Suppressor macrophage treated with lipopolysaccharide for 4 hours (primary cell): ENCODE measurements at regions not wholly inside any gene's neighbourhood (a gene's known extent, or its start where the extent isn't known, plus 50 kb on each side); places are given as distances from the start of the nearest gene placed in this dataset.
"Not testable (repeated sequence)": the region's sequence is repeated elsewhere in the genome, so short reads cannot be mapped to it uniquely, and the experiment has no call there.

Source experiments
- DNase-seq: peaks from one replicate; pipeline ENCODE4 v3.0.0-alpha.2; 2020

DNA sequence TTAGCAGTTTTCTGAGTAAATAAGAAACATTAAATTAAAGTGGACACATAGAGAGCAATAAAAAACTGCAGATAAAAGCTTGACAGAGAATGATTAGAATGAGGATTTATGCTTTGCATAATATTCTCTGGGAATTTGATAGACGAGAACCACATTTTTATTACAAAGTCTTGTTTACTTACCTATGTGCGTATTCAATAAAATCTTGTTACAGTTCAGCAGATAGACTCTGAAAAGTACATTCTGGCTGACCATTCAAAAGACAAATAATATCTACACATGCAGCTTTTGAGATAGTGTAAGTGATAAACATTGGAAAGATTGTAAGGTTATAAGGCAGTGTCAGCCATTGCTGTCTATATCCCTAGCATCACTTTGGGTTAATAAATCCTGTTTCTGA lies 381.6 kb downstream of the NYAP2 start:
- DNase-seq: no peak

DNA sequence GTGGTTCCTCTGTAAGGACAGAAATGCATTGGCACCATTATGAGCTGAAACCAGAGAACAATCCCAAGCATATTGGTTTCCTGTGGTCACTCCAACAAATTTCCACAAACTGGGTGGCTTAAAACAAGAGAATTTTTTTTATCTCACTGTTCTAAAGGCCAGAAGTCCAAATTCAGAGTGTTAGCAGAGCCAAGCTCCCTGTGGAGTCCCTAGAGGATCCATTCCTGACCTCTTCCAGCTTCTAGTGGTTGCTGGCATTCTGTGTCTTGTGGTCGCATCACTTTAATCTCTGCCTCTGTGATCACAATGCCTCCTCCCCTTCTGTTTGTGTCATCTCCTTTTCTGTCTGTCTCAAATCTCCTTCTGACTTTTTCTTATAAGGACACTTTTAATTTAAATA lies 380.3 kb downstream of the NYAP2 start:
- DNase-seq: no peak

DNA sequence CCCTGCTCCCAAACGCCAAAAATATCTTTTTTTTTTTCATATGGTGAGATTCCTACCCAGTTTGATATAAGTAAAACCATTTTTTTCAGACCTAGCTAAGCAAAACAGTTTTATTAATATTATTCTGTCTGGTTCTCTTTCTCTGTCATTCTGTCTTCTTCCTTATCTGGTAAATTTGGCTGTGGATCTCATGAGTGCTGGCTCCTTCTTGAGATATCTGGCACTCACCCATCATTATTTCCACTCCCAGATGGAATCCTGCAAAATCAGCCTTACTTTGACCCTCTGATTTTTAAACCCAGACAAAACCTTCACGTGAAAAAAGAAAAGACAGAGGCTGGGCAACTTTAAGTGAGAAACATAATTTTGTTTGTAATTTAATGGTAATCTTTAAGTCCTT lies 373.6 kb downstream of the NYAP2 start:
- no peak for DNase-seq

- DNase-seq: peak; percentile 3
These were observed 372.2 kb downstream of the NYAP2 start for GRCh38 chr2:225771701-225772100.

GRCh38 chr2:225768741-225769140 lies 369.2 kb downstream of the NYAP2 start:
- DNase-seq: no peak

DNA sequence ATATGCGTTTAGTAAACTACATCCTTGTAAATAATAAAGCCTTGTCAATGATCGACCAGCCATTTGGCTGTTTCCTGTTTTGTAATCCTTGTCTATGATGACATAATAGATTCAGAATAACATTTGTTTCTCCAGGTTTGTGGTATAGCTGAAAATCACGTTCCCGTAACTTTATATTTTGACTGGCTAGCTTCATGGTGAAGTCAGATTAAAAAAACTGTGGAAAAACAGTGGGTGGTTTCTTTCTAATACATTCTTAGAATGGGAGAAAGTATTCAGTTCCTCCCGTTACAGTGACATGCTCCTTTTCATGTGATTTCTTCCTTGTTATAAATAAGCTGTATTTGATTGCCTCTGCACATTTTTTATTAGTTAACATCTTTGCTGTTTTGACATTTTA lies 366.9 kb downstream of the NYAP2 start:
- DNase-seq: no peak

- DNase-seq: no peak
These were observed 366.3 kb downstream of the NYAP2 start for GRCh38 chr2:225765820-225766219.

GRCh38 chr2:225764346-225764745 lies 364.8 kb downstream of the NYAP2 start:
- DNase-seq: no peak

- DNase-seq: no peak
These were observed 364.2 kb downstream of the NYAP2 start for GRCh38 chr2:225763711-225764110.

DNA sequence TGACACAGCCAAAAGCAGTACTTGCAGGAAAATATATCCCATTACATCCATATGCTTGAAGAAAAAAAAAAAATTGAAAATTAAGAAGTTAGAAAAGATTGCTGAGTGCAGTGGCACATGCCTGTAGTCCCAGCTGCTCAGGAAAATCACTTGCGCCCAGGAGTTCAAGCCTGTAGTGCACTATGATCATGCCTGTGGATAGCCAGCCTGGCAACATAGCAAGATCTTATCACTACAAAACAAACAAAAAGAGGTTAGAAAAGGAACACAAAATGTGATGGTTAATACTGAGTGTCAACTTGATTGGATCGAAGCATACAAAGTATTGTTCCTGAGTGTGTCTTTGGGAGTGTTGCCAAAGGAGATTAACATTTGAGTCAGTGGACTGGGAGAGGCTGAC lies 361.9 kb downstream of the NYAP2 start:
- DNase-seq: no peak

DNA sequence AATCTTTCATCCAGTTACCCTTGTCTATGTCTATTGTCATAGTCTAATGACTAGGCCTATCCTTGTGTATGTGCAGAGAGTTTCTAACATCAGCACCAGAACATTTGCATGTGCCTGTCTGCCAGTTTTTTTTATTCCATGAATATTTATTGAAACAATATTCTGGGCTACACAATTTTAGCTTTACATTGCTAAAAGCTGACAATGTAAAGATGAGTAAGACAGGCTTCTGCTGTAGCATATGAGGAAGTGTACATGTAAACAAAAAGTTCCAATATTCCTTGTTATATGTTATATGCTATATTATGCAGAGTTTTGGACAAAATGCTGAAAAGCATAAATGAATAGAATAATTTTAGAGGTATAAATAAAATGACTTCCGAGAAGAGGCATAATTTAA lies 357.7 kb downstream of the NYAP2 start:
- DNase-seq: no peak

DNA sequence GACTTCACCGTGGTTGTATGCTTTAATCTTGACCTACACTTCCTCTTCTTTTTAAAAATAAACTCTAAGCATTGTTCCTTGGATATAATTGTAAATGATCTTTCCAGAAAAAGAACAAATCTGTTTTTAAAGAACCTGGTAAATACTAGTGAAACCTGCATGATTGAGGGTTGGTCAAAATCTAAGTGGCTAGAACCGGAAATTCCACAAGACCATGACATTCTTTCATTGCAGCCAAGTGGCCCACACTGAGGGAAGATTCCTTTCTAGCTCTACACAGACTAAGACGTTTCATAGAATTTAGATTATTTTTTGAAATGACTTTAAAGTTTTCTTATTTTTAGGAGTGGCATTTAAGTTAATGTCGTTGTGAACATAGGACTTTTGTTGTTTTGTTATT lies 356.7 kb downstream of the NYAP2 start:
- DNase-seq: no peak

- DNase-seq: no peak
These were observed 349.1 kb downstream of the NYAP2 start for GRCh38 chr2:225748609-225749008.

DNA sequence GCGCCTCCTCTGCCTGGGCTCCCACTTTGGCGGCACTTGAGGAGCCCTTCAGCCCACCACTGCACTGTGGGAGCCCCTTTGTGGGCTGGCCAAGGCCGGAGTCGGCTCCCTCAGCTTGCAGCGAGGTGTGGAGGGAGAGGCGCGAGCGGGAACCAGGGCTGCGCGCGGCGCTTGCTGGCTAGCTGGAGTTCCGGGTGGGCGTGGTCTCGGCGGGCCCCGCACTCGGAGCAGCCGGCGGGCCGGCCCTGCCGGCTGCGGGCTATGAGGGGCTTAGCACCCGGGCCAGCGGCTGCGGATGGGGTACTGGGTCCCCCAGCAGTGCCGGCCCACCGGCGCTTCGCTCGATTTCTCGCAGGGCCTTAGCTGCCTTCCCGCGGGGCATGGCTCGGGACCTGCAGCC lies 344.5 kb downstream of the NYAP2 start:
- not testable (repeated sequence) for DNase-seq

DNA sequence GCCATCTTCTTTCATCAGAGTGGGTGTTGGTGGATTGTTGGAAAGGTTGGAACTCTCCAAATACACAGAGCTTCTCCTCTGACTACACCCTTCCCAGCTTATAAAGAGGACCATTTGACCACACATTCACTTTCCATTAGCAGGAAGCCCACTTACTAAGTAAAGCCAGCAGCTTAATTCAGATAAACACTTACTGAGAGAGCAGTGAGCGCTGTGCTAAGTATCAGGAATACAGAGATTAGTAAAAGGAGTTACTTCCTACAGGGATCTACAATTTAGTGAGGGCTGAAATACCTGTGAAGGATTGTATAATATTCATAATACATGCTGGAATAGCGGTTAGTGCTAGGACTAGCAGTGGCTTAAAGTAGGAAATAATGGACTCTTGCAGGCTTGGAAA lies 343.0 kb downstream of the NYAP2 start:
- DNase-seq: no peak

- no peak for DNase-seq
These were observed 340.6 kb downstream of the NYAP2 start for GRCh38 chr2:225740086-225740485.

DNA sequence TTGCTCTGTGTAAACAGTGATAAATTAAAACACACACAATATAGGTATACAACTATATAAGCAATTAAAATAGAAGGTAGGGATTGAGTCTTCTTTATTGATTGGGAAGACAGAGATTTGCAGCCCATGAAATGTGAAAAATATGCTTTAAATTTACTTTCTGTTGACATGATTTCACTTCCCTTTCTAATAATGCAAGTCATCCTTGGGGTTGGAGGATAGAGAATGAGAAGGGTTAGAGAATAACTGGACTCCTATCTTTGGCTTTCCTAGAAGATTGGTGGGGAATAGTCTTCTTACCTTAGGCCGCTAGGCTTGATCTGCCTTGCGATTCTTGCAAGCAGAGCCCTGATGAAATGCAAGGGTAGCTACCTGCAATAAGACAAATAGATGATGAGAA lies 339.8 kb downstream of the NYAP2 start:
- peak; percentile 9 for DNase-seq

DNA sequence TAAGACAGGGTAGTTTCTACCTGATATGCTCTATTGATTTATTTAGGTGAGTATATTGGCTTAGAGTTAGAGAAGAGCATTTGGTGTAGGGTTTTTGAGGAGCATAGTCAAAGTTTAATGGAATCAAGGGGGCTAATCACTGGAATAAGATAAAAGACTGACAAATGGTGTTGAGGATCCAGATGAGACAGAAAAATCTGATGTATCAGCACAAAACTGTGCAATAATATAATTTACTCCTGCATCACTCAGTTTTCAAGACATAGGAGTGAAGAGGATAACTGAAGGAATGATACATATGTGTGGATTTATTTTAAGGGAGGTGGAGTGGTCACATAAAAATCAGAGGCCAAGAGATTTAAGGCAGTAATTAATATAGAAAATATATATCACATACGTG lies 339.2 kb downstream of the NYAP2 start:
- DNase-seq: no peak

DNA sequence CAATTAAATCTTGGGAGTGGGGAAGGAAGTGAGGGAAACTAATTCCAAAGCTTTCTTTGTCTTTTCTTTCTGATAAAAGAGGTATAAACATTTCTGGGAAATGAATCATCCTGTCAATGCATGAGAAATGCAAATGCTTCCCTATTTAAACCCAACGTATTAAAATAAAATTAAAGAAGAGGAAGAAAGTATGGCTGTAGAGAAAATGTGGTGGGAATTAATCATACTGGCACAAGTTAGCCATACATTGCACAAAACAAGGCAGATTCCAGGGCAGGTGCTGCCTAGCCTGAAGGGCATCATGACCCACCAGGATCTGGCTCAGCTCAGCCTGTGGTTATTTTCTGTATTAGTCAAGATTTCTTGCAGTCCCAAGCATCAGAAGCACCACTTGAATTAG lies 338.0 kb downstream of the NYAP2 start:
- peak; percentile 32 for DNase-seq

DNA sequence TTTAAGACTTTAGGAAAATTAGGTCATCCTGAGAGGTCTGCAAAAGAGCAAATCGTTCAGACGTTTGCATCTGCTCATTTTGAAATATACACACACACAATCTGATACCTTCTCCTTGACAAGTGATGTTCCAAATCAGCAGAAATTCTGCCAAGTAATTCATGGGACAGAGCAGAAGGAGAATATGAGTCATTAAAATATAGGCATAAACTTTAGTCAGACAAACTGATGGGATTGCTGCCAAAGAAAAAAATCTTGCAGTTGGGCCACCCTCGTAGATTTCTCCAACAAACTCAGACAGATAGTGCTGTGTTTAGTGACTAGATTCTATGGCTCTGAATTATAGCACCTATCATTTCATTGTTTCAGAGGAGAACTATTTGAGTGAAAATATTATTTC lies 336.3 kb downstream of the NYAP2 start:
- no peak for DNase-seq

DNA sequence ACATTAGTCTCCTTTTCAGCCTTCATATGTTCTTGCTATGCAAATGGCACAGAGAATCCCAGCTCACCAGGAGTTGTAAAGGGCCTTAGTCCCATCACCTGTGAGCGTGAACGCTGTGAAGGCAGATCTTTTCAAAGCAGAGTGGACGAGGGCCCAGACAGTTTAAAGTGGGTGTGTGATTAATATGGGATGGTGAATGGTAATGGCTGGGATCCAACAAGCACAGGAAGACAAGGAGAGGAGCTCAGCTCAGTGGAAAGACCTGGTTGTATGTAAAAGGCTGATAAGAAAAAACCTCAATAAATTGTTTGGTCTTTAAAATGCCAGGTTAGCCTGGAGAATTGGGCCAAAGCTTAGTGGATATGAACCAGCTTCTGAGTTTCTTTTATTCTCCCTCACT lies 326.2 kb downstream of the NYAP2 start:
- no peak for DNase-seq
